Liver (tissue), 3 donors: ENCODE measurements at regions not wholly inside any gene's neighbourhood (a gene's known extent, or its start where the extent isn't known, plus 50 kb on each side); places are given as distances from the start of the nearest gene placed in this dataset.

Experiments
- ATF3 ChIP-seq: IDR thresholded peaks from 2 replicates; pipeline ENCODE4 v1.6.1; 2016; ENCODE audit warnings: antibody characterized with exemption
- CTCF ChIP-seq: fragments of 150-350 bp; IDR thresholded peaks from 2 replicates; pipeline ENCODE4 v1.5.1; 2017; ENCODE audit warnings: improper control_type of control experiment, low read depth, low read length; ENCODE audit not compliant: missing input control
- EGR1 ChIP-seq, 2 donors: IDR thresholded peaks; 2 replicates each; pipeline ENCODE4 v1.6.1; 2016 to 2018; ENCODE audit warnings: antibody characterized with exemption in 2 of 2, low read depth in 2 of 2
- GABPA ChIP-seq, 2 donors: IDR thresholded peaks in 1 of 2; conservative IDR thresholded peaks in 1 of 2; 2 replicates each; pipeline ENCODE4 v1.6.1; 2016; ENCODE audit warnings: antibody characterized with exemption in 2 of 2, mild to moderate bottlenecking in 1 of 2, moderate library complexity in 1 of 2
- JUND ChIP-seq, 2 donors: IDR thresholded peaks; 2 replicates each; pipeline ENCODE4 v1.6.1; 2016; ENCODE audit warnings: antibody characterized with exemption in 2 of 2
- RAD21 ChIP-seq, 2 donors: IDR thresholded peaks; 2 replicates each; pipeline ENCODE4 v1.6.1; 2016; ENCODE audit warnings: antibody characterized with exemption in 2 of 2, mild to moderate bottlenecking in 2 of 2
- REST ChIP-seq: IDR thresholded peaks from 2 replicates; pipeline ENCODE4 v1.6.1; 2016; ENCODE audit warnings: antibody characterized with exemption, mild to moderate bottlenecking
- SP1 ChIP-seq: IDR thresholded peaks from 2 replicates; pipeline ENCODE4 v1.6.1; 2018; ENCODE audit warnings: antibody characterized with exemption, mild to moderate bottlenecking
- TAF1 ChIP-seq: conservative IDR thresholded peaks from 2 replicates; pipeline ENCODE4 v1.6.1; 2016; ENCODE audit warnings: antibody characterized with exemption, mild to moderate bottlenecking
- YY1 ChIP-seq: IDR thresholded peaks from 2 replicates; pipeline ENCODE4 v1.6.1; 2016; ENCODE audit warnings: antibody characterized with exemption, mild to moderate bottlenecking
- ZBTB33 ChIP-seq: IDR thresholded peaks from 2 replicates; pipeline ENCODE4 v1.6.1; 2016; ENCODE audit warnings: antibody characterized with exemption
- donor health status: healthy.
- donor health status: healthy.

- no peak for TF ChIP-seq CTCF
- no peak for TF ChIP-seq SP1
- no peak for TF ChIP-seq JUND (IDR thresholded peaks at IDR 0.05)
- no peak for TF ChIP-seq ZBTB33
- no peak for TF ChIP-seq REST
- TF ChIP-seq EGR1 (IDR thresholded peaks at IDR 0.05; ENCODE audit: low read depth in 2 of 2) = no peak
- TF ChIP-seq TAF1 = no peak
- no peak for TF ChIP-seq ATF3
- no peak for TF ChIP-seq RAD21 (IDR thresholded peaks at IDR 0.05)
- TF ChIP-seq YY1 = no peak
- no peak for TF ChIP-seq GABPA (IDR thresholded peaks at IDR 0.05 in 1 of 2, conservative IDR thresholded peaks at IDR 0.05 in 1 of 2)
These were observed 98.4 kb upstream of the SLC38A2 start for GRCh38 chr12:46470975-46471374.
